Muscle of back (tissue), 3 donors: ENCODE measurements at regions not wholly inside any gene's neighbourhood (a gene's known extent, or its start where the extent isn't known, plus 50 kb on each side); places are given as distances from the start of the nearest gene placed in this dataset.
"Not testable (repeated sequence)": the region's sequence is repeated elsewhere in the genome, so short reads cannot be mapped to it uniquely, and the experiment has no call there.

Source experiments
- DNase-seq, 3 donors: peaks; one replicate each; pipeline versions ENCODE4 v3.0.0 to v3.0.0-alpha.2; 2013

DNA sequence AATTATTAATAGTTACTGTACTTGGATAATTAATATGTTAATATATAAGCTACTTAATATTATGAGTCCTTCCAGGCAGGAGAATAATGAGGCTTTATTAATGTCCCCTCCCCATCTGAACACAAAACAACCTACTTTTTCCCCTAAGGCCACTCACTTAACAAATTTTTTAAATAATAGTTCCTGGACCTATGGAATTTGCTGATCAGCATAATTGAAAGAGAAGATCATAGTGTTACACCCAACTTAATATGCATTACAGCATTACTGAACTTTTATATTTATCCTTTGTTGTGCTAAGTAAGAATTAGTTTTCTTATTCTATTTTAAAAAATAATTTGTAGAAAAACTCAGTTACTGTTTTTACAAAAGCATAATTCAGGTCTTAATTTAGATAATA lies 1537.7 kb upstream of the GOT2 start:
- no peak for DNase-seq

DNA sequence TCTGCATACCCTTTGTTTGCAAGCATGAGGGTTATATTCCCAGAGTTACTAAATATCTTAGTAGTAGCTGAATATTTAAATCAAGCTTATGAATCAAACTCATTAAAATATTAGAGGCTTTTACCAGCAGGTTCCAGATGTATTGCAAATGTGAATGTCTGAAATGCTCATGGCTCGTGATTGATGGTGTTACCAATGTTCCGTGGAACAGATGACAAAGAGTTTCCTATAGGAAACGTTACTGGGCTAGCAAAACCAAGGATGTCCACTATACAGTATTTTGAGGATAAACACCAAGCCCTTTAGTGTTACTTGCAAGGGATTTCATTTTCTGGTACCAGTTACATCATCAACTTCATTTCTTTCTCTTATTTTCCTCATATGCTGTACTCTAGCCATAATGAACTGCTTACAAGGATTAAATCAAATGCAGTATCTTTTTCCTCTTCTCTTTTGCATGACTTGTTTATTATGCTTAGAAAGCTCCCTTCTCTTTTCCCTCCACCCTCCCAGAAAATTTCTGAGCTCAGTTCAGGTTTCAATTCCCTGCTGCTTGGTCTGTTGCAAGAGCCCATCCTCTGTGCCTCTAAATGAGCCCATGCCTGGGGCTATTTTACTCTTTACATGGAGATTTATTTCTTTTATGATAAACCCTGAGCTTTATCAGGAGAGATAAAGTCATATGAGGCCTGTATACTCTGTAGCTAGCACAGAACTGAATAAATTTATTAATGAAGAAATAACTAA lies 1537.1 kb upstream of the GOT2 start:
- no peak for DNase-seq

DNA sequence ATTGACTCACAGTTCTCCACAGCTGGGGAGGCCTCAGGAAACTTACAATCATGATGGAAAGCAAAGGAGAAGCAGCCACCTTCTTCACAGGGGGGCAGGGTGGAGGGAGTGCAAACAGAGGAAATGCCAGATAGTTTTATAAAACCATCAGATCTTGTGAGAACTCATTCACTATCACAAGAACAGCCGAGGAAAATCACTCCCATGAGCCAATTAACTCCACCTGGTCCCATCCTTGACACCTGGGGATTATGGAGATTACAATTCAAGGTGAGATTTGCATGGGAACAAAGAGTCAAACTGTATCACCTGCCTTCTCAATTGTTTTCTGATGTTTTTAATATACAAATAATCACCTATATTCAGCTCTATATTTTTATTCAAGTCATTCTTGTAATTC lies 1527.3 kb upstream of the GOT2 start:
- no peak for DNase-seq

- no peak for DNase-seq
These were observed 1525.8 kb upstream of the GOT2 start for GRCh38 chr16:60259956-60260355.

GRCh38 chr16:60246086-60246485 lies 1512.0 kb upstream of the GOT2 start:
- no peak for DNase-seq

DNA sequence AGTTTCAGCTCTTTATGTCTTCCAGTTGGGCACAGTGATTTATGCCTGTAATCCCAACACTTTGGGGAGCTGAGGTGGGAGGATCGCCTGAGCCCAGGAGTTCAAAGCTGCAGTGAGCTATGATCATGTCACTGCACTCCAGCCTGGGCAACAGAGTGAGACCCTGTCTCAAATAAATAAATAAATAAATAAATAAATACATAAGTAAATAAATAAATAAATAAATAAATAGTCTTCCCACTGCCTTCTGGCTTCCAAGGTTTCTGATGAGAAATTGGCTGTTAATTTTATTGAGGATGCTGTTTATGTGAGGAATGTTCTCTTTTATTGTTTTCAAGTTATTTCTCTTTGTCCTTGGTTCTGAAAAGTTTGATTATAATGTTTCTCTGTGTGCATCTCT lies 1507.6 kb upstream of the GOT2 start:
- no peak for DNase-seq

- no peak for DNase-seq
These were observed 1496.5 kb upstream of the GOT2 start for GRCh38 chr16:60230666-60231065.

DNA sequence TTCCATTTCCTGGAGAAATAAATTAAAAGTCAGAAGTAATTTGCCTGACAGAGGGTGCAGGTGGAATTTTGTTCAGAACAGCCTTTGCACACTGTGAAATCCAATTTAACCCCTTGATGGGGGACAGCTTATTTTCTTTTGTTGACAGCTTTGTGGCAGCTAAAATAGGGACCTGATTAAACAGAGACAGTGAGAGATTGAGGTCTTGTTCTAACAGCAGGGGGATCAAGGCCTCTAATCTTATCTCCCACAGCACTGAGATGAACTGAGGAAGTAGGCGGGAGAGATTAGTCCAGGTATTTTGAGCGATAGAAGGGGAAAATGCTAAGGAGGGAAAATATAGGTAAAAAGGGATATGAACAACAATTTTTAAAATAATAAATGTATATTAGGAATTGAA lies 1491.4 kb upstream of the GOT2 start:
- no peak for DNase-seq

DNA sequence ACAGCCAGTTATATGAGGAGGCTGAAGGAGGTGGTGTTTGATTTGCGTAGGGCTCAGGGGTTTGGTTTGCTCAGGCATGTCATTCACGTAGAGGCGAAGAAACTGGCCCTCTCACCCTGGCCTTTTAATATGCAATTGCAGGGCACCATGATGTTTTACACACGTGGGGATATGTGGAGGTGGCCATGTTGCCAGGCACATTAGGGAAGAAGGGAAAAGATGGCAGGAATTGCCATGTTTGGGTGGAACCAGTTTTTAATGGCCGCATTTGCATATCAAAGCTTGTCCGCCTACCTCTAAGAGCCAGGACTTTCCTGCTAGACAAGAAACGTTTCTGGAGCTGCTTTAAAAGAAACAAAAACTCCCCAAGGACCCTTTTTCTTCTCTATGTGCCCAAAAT lies 1483.7 kb upstream of the GOT2 start:
- no peak for DNase-seq

GRCh38 chr16:60214311-60214710 lies 1480.2 kb upstream of the GOT2 start:
- DNase-seq, result no peak

DNA sequence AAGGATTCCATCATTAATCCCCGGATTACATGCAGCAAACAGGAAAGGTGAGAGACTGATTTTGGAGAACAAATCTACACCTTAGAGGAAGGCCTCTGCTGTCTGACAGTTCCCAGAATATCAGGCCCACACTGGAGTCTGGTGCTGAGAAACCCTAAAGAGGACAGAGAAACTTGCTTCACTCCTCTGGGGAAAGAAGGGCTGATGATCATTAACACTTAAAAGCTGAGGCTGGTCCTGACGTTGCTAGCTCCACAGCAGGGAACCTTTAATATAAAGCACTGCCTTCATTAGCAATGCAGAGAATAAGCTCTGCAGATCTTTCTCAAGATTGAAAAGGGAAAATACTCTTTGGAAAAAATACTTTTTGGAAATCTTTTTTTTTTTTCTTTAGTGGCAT lies 1472.4 kb upstream of the GOT2 start:
- no peak for DNase-seq

- peak in 1 of 3 donors; percentile 2 for DNase-seq
These were observed 1470.1 kb upstream of the GOT2 start for GRCh38 chr16:60204181-60204580.

GRCh38 chr16:60203525-60204124 lies 1469.5 kb upstream of the GOT2 start:
- DNase-seq, result peak; percentile 7 to 39 (median 27)

DNA sequence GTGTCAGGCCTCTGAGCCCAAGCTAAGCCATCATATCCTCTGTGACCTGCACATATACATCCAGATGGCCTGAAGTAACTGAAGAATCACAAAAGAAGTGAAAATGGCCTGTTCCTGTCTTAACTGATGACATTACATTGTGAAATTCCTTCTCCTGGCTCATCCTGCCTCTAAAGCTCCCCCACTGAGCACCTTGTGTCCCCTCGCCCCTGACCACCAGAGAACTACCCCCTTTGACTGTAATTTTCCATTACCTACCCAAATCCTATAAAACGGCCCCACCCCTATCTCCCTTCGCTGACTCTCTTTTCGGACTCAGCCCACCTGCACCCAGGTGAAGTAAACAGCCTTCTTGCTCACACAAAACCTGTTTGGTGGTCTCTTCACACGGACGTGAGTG lies 1466.6 kb upstream of the GOT2 start:
- not testable (repeated sequence) for DNase-seq

- DNase-seq, result no peak
These were observed 1466.0 kb upstream of the GOT2 start for GRCh38 chr16:60200161-60200560.

- no peak for DNase-seq
These were observed 1465.0 kb upstream of the GOT2 start for GRCh38 chr16:60199150-60199549.

DNA sequence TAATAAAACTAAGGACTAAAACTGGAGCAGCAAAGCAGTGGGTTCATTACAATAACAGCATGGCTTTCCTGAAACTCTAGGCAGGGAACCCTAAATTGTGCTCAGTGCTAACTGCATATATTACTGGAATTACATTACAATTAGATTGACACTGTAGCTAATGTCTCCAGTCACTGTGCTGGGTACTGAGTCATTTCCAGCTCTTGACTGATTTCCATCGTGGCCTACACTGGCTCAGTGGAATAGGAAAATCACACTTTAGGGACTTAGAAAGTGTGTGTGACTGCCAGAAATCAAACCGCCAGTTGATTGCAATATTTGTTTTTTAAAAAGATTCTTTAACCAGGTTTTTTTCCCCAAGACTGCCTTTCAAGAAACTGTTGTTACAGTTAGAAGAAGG lies 1447.4 kb upstream of the GOT2 start:
- DNase-seq, result no peak

GRCh38 chr16:60180609-60181008 lies 1446.5 kb upstream of the GOT2 start:
- no peak for DNase-seq

DNA sequence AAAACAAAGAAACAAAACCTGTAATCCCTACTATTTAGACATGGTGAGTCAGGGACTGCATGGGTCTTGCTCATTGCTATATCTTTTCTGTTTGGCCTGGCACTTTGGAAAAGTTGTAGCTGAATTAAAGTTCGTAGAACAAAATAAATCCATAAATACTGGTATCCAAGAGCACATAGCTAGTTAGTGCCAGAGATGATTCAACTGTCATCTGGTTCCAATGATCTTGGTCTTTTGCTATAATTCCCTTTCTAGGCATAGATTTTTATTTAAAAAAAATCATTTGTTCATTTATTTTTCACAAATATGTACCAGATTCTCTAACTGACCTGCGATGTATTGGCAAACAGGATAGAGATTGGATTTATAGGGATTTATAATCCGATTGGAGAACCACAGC lies 1436.1 kb upstream of the GOT2 start:
- peak; percentile 8 to 56 (median 17) for DNase-seq

DNA sequence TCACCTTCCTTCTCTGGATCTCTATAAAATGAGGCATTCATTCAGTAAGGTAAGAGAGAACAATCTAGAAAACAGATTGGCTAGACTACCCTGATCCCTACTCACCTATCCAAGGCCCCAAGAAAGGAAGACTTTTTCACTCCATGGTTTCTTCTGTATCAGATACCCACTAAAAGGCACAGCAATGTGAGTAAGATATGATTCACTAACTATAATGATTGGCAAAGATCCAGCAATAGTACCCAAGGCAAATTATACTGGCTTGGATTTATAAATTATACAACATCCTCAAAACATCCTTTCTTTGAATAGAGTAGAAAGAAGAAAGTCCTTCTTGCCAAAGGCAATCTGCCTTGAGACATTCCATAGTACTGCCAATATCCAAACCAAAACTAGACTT lies 1432.0 kb upstream of the GOT2 start:
- DNase-seq, result no peak

DNA sequence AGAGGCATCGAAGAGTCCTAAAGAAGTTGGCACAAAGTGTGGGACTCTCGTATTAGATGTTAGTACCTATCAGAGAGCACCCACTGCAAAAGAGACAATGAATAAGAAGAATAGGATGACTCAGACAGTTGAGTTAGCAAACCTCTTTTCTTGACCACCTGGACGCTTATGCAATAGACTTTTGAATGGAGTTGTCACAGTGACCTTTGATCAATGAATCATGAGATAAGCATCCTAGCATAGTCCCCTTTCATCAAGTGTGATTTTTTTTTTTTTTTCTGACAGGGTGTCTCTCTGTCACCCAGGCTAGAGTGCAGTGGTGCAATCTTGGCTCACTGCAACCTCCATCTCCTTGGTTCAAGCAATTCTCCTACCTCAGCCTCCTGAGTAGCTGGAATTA lies 1417.9 kb upstream of the GOT2 start:
- no peak for DNase-seq

- no peak for DNase-seq
These were observed 1416.8 kb upstream of the GOT2 start for GRCh38 chr16:60150907-60151306.

GRCh38 chr16:60143348-60143705 lies 1409.2 kb upstream of the GOT2 start:
- DNase-seq, result no peak
